ENCODE measurements at regions not wholly inside any gene's neighbourhood (a gene's known extent, or its start where the extent isn't known, plus 50 kb on each side); places are given as distances from the start of the nearest gene placed in this dataset.

GRCh38 chr18:43574974-43575373 lies 297.7 kb upstream of the SYT4 start:
- DNase-seq: no peak

GRCh38 chr18:43578211-43578610 lies 300.9 kb upstream of the SYT4 start:
- no peak for DNase-seq

GRCh38 chr18:43578706-43579105 lies 301.4 kb upstream of the SYT4 start:
- no peak for DNase-seq

GRCh38 chr18:43581936-43582519 lies 304.7 kb upstream of the SYT4 start:
- no peak for DNase-seq

GRCh38 chr18:43587538-43588153 lies 310.4 kb upstream of the SYT4 start:
- peak; percentile 38 for DNase-seq

- no peak for DNase-seq
Measured at GRCh38 chr18:43588838-43589237, 311.5 kb upstream of the SYT4 start.

GRCh38 chr18:43589611-43590151 lies 312.4 kb upstream of the SYT4 start:
- no peak for DNase-seq

GRCh38 chr18:43590182-43590903 lies 313.1 kb upstream of the SYT4 start:
- no peak for DNase-seq

GRCh38 chr18:43592269-43592668 lies 315.0 kb upstream of the SYT4 start:
- no peak for DNase-seq

GRCh38 chr18:43596105-43596712 lies 318.9 kb upstream of the SYT4 start:
- DNase-seq: peak; percentile 20

- no peak for DNase-seq
Measured at GRCh38 chr18:43601432-43601831, 324.1 kb upstream of the SYT4 start.

GRCh38 chr18:43605224-43605623 lies 327.9 kb upstream of the SYT4 start:
- no peak for DNase-seq

GRCh38 chr18:43606795-43607194 lies 329.5 kb upstream of the SYT4 start:
- no peak for DNase-seq

GRCh38 chr18:43620936-43621335 lies 343.6 kb upstream of the SYT4 start:
- peak; percentile 39 for DNase-seq

GRCh38 chr18:43622024-43622423 lies 344.7 kb upstream of the SYT4 start:
- DNase-seq: no peak

GRCh38 chr18:43625582-43625981 lies 348.3 kb upstream of the SYT4 start:
- DNase-seq: no peak

- DNase-seq: no peak
Measured at GRCh38 chr18:43627848-43628530, 350.7 kb upstream of the SYT4 start.

GRCh38 chr18:43634994-43635393 lies 357.7 kb upstream of the SYT4 start:
- no peak for DNase-seq

- DNase-seq: no peak
Measured at GRCh38 chr18:43635397-43635796, 358.1 kb upstream of the SYT4 start.

- DNase-seq: no peak
Measured at GRCh38 chr18:43642727-43643330, 365.5 kb upstream of the SYT4 start.

GRCh38 chr18:43648002-43648401 lies 370.7 kb upstream of the SYT4 start:
- no peak for DNase-seq

- no peak for DNase-seq
Measured at GRCh38 chr18:43649649-43650357, 372.5 kb upstream of the SYT4 start.
